Fibroblast of skin of scalp (primary cell): ENCODE measurements at regions not wholly inside any gene's neighbourhood (a gene's known extent, or its start where the extent isn't known, plus 50 kb on each side); places are given as distances from the start of the nearest gene placed in this dataset.
A peak's percentile ranks its signal among the peaks of the same experiment; 100 is the strongest.
"Not testable (repeated sequence)": the region's sequence is repeated elsewhere in the genome, so short reads cannot be mapped to it uniquely, and the experiment has no call there.

Experiments
- DNase-seq: peaks from one replicate; pipeline ENCODE4 v3.0.0-alpha.2; 2013

- not testable (repeated sequence) for DNase-seq
Measured at GRCh38 chr6:78676069-78677007, 191.0 kb upstream of the IRAK1BP1 start.

GRCh38 chr6:78688668-78689067, 178.7 kb upstream of the IRAK1BP1 start:
- DNase-seq = no peak

DNA sequence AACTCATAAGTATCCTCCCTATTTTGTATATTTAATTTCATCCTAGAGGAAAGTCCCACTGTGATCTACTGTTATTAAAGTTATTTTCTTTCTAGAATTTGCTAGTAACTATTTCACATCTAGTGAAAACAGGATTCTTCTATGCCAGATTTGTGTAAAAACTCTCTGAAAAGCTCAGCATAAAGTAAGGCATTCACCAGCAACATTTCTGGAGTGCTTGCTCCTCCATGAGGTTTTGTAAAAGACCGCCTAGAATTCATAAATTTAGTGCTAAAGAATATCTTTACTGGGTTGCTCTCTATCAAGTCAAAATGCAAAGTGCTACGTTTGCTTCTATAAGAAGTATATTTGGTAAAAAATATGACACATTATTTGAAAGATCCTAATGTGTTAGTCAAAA, 173.5 kb upstream of the IRAK1BP1 start:
- peak; percentile 8 for DNase-seq

DNA sequence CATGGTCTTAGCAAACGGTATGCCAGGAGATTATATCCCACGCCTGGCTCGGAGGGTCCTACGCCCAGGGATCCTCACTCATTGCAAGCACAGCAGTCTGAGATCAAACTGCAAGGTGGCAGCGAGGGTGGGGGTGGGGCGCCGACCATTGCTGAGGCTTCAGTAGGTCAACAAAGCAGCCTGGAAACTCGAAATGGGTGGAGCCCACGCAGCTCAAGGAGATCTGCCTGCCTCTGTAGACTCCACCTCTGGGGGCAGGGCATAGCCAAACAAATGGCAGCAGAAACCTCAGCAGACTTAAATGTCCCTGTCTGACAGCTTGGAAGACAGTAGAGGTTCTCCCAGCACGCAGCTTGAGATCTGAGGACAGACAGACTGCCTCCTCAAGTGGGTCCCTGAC, 172.7 kb upstream of the IRAK1BP1 start:
- DNase-seq = not testable (repeated sequence)

GRCh38 chr6:78700991-78701390, 166.4 kb upstream of the IRAK1BP1 start:
- no peak for DNase-seq

DNA sequence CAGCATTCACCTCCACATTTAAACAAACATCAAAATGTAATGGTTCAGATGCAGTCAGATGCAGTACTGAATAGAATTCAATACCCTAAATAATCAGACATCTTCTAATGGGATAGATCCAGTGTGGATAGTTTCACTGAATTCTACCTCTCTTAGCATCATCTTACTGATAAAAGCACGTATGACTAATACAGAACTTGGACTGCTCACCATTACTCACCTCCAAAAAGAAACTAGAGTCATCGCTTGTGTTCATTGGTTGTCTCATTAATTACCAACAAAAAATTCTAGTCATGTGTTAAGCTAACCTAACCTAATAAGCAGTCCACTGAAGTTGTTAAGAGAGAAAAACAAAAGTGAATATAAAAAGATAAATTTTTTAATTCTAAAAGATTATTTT, 165.9 kb upstream of the IRAK1BP1 start:
- peak; percentile 10 for DNase-seq

- DNase-seq = no peak
Measured at GRCh38 chr6:78709021-78709420, 158.3 kb upstream of the IRAK1BP1 start.

GRCh38 chr6:78713564-78713963, 153.8 kb upstream of the IRAK1BP1 start:
- DNase-seq = no peak

DNA sequence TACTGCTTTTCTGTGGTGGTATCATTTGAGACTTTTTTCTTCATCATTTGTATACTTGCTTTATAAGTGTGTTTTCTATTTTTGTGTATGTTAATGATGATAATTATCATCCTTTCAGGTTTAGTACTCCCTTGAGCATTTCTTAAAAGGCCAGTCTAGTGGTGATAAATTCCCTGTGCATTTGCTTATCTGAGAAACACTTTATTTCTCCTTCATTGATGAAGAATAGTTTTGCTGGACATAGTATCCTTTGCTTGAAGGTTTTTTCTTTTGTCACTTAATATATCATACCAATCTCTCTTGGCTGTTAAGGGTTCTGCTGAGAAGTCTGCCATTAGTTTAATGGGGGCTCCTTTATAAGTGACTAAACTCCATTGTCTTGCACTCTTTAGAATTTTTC, 123.2 kb upstream of the IRAK1BP1 start:
- no peak for DNase-seq

DNA sequence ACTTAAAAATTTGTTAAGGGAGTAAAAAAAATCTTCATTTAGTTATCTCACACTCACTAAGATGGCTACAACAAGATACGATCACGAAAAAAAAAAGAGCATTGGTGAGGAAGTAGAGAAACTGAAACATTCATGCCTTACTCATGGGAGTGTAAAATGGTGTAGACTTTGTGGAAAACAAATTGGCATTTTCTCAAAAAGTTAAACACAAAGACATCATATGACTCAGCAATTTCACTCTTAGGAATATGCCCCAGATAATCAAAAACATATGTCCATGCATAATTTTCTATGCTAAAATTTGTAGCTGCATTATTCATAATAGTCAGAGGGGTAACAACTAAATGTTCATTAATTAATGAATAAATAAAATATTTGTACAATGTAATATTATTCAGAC, 120.9 kb upstream of the IRAK1BP1 start:
- peak; percentile 83 for DNase-seq

- peak; percentile 46 for DNase-seq
Measured at GRCh38 chr6:78749326-78749725, 118.0 kb upstream of the IRAK1BP1 start.

DNA sequence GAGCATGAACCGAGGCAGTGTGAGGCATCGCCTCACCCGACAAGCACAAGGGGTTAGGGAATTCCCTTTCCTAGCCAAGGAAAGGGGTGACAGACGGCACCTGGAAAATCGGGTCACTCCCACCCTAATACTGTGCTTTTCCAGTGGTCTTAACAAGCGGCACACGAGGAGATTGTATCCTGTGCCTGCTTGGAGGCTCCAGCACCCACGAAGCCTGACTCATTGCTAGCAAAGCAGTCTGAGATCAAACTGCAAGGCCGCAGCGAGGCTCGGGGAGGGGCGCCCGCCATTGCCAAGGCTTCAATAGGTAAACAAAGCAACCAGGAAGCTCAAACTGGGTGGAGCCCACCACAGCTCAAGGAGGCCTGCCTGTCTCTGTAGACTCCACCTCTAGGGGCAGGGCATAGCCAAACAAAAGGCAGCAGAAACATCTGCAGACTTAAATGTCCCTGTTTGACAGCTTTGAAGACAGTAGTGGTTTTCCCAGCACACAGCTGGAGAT, 109.0 kb upstream of the IRAK1BP1 start:
- not testable (repeated sequence) for DNase-seq

GRCh38 chr6:78768271-78768670, 99.1 kb upstream of the IRAK1BP1 start:
- DNase-seq = no peak

GRCh38 chr6:78770765-78771164, 96.6 kb upstream of the IRAK1BP1 start:
- DNase-seq = no peak

DNA sequence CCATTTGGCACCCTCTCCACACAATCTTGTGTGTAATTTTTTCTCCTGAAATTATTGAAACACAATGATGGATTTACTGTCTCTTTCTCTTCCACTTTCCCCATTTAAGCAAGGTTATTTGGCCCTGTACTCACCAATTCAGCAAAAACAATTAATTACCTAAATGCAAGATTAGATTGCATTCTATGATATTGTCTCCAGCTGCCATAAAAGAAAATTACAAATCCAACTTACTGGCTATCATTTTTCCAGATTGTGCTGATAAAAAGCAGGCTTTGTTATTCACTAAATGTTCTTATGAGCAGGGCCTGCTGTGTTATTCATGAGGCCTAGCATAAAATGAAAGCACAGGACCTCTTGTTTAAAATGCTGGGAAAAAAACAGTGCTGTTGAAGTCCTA, 95.8 kb upstream of the IRAK1BP1 start:
- no peak for DNase-seq

DNA sequence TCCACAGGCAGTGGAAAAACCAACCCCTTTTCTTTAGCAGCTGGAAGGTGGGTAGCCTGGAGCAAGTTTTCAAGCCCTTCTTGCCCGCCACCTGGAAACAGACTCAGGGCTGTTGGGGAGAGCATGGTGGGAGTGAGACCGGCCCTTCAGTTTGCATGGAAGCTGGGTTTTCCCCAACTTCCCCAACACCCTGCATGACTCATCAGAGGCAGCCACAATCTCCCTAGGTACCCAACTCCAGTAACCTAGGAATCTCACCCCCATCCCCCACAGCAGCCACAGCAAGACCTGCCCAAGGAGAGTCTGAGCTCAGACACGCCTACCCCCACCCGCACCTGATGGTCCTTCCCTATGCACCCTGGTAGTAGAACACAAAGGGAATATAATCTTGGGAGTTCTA, 86.3 kb upstream of the IRAK1BP1 start:
- no peak for DNase-seq

DNA sequence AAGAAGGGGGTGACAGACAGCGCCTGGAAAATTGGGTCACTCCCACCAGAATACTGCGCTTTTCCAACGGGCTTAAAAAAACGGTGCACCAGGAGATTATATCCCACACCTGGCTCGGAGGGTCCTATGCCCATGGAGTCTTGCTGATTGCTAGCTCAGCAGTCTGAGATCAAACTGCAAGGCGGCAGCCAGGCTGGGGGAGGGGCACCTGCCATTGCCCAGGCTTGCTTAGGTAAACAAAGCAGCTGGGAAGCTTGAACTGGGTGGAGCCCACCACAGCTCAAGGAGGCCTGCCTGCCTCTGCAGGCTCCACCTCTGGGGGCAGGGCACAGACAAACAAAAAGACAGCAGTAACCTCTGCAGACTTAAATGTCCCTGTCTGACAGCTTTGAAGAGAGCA, 84.0 kb upstream of the IRAK1BP1 start:
- not testable (repeated sequence) for DNase-seq

GRCh38 chr6:78797270-78797669, 70.1 kb upstream of the IRAK1BP1 start:
- no peak for DNase-seq

DNA sequence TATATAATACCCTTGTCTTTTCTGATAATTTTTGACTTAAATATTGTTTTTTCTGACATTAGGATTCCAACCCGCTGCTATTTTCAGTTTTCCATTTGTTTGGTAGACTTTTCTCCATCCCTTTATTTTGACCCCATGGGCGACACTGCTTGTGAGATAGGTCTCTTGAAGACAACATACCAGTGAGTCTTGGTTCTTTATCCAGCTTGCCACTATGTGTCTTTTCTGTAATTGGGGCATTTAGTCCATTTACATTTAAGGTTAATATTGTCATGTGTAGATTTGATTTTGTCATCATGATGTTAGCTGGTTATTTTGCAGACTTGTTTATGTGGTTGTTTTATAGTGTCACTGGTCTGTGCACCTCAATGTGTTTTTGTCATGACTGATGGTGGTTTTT, 67.7 kb upstream of the IRAK1BP1 start:
- DNase-seq = no peak

DNA sequence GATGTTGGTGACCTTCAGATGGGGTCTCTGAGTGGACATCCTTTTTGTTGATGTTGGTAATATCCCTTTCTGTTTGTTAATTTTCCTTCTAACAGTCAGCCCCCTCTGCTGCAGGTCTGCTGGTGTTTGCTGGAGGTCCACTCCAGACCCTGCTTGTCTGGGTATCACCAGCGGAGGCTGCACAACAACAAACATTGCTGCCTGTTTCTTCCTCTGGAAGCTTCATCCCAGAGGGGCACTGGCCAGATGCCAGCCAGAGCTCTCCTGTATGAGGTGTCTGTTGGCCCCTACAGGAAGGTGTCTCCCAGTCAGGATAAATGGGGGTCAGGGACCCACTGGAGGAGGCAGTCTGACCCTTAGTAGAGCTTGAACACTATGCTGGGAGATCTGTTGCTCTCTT, 60.6 kb upstream of the IRAK1BP1 start:
- not testable (repeated sequence) for DNase-seq

DNA sequence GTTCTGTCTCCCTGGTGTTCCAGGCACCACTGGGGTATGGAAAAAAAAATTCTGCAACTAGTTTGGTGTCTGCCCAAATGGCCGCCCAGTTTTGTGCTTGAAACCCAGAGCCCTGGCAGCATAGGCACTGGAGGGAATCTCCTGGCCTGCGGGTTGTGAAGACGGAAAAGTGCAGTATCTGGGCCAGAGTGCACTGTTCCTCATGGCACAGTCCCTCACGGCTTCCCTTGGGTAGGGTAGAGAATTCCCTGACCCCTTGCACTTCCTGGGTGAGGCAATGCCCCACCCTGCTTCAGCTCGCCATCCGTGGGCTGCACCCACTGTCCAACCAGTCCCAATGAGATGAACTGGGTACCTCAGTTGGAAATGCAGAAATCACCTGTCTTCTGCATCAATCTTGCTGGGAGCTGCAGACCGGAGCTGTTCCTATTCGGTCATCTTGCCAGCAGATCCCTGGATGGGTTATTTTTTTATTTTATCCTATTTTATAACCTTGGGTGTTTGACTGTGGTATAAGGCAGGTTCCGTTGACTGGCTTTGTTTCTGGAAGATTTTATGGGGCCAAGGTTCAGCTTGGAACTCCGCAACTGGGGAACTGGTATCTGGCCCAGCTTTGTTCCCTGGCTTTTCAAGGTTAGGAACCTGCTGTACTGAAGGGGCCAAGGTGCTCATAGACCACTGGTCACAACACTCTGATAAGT, 59.5 kb upstream of the IRAK1BP1 start:
- not testable (repeated sequence) for DNase-seq

DNA sequence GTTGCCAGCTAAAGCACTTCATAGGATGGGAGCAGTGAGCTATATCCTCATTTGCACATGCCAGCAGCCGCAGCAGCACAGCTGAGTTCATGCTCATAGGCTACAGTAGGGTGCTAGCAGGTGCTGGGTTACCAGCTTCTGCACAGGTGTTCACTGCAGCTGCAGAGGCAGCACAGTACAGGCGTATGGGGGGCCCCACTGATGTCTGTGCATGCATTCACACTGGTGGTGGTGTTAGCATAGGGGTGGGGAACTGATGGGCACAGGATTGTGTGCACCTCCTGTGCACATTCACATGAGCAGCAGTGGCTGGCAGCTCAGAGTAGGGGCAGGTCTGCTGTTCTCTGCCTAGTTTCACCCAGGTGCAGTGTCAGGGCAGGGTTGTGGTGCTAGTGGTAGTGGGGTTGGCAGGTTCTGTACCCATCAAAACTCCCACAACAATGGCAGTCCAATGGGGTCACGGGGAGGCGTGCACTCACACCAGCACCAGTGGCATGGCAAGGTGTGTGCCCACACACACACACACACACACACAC, 58.9 kb upstream of the IRAK1BP1 start:
- DNase-seq = no peak

- no peak for DNase-seq
Measured at GRCh38 chr6:78808933-78809332, 58.4 kb upstream of the IRAK1BP1 start.
